Left colon (tissue), 2 donors: ENCODE measurements at regions not wholly inside any gene's neighbourhood (a gene's known extent, or its start where the extent isn't known, plus 50 kb on each side); places are given as distances from the start of the nearest gene placed in this dataset.

Experiments
- ATAC-seq: fragments of 200-7000 bp; cut with Tn5 transposase; one replicate; pipeline ENCODE4 v1.9.1; 2020; ENCODE audit warnings: mild to moderate bottlenecking, moderate library complexity
- DNase-seq, 2 donors: peaks; one replicate each; pipeline ENCODE4 v3.0.0-alpha.2; 2020
- intact Hi-C, 2 donors: fragments of 100-400 bp; cut with DNase I in 1 of 2; cut with micrococcal nuclease in 1 of 2; formaldehyde crosslinking; loops; one replicate each; pipeline versions ENCODE4 v1.11.2 to v1.14.0; 2022; cut with DNase I, micrococcal nuclease
- donor health status: DM: no; HTN: no; CAD: no.
- donor health status: DM: yes; HTN: yes; CAD: no.

DNA sequence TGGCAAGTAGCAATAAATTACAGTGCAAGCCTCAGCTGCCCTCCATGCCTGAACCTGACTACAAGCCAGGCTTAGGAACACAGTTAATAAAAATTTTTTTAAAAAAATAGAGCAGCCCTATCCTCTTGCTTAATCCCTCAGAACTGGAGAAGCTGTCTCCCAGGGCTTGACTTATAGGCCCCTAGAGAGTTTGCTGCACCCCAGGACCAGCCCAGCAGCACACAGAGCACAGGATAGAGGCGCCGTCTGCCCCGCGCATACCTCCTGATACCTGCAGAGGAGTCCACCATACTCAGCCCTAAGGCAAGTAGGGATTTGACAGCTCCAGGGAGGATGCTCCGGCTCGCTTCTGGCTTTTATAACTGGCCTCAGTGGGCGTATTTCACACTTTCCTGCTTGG lies 548.6 kb upstream of the RAB6C start:
- DNase-seq (no peak), ATAC-seq (no peak)
- intact Hi-C loops: no loop called here

DNA sequence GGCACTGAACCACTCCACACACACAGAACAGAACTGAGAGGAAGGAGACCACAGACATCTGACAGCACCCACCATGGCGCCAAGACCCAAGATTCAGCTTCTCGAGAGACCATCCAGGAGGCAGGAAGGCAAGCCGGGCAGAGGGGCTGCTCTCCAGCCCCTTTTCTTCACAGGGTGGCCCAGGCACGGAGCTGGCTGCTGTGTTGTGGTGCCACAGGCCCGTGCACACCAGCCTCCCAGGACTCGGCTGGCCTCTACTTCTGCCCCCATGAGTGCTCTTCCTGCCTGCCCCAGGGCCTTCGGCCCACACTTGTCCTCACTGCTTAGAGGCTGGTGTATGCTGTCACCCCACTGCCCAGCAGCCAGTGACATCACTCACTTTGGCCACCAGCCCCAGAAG lies 547.6 kb upstream of the RAB6C start:
- intact Hi-C loops: no loop called here
- no peak for DNase-seq

DNA sequence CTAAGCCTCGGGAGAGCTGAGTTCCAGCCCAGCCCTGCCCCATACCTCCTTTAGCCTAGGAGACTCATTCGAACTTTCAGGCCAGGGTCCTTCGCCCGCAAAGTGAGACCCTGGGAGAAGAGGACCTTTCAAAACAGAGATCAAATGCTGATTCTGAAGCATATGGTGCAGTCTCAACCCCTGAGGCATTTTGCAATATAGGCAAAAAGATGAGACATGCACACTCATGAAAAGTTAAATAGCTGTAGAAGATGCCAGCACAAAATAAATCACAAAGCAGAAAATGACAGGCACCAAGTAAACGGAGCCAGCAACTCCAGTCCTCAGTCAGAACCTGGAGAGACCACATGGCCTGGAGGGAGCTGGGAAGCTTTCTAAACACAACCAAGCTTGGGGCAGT lies 542.7 kb upstream of the RAB6C start:
- DNase-seq (no peak), ATAC-seq (no peak)
- intact Hi-C loops: no loop called here

More for the DNA sequence above, 547.6 kb upstream of the RAB6C start:
- ATAC-seq: no peak

DNA sequence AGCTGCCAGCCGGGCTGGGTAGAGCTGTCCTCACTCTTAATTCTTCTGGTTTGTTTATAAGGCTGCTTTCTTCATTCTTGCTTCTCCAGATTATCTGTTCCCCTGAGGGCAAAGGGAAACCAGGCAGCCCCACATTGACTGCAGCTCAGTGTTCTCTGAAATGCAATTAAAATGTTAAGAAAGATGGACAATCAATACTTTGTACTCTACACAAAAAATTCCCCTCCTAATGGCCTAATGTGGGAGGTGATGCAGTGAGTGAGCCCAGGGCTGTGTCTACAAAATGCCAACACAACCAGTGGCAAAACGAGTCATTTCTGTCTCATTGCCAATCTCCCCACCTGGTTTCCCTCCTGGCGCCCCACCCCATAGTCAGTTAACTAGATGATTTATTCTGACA lies 541.7 kb upstream of the RAB6C start:
- ATAC-seq: no peak
- no peak for DNase-seq
- intact Hi-C loops: no loop called here

DNA sequence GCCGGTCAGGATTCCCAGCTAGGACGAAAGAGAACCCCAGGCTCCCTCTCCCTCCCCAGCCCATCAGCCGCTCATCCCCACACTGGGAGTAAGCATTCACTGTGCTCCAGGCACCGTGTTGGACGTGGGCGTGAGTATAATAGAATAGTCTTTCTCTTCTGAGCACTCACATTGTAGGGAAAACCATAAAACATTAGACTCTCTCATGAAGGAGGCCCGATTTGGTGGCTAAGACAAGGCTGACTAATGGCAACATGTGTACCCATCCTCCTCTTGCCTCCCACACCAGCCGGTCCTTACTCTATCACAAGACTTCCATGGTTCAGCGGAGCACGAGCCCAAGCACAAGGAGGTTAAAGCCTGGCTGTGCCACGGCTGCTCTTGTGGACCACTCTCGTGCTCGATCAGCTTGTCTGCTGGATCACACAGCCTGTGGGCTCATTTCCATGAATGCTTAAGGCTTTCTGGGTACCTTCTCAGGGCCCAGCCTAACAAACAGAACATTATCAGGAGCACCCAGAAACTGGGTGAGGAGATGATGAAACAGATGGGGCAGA lies 540.9 kb upstream of the RAB6C start:
- intact Hi-C loops: no loop called here
- DNase-seq: no peak
- ATAC-seq: no peak

DNA sequence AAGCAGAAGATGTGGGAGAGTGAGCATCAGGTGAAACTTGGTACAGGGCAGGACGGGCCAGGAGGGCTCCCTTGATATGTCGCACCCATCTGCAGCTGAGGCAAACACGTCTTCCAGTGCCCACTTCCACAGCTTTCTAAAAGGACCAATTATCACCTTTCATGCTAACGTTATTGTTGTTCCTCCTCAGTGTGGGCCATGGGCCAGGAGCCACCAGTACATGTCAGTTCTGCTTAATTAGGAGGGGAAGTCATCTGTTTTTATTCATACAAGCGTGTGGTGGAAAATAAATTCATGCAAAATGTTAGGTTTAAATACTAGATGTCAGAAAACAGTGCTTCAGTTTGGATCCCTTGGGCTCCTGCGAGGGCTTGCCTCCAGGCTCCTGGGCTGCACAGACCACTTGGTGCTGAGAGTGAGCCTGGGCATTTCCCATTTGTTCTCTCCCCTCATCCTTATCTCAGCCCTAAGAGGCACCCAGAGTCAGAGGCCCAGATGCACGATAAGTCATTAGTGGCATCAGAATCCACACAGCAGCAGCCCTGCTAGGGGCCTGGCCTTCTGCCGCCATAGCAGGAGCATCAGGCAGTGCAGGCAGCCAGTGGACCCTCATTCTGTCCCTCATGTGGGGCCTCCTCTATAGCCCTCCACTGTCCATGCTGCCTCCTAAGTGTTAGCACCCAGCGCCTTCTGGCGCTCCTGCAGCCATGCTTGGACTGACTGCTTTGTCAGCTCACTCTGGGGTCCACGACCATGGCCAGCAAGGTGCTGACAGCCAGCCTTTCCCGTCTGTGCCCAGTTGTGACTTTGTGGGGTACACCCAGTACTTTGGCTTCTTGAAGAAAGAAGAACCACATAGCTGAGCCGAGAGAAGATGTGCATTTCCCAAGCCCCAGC lies 539.8 kb upstream of the RAB6C start:
- ATAC-seq (no peak), DNase-seq (no peak)
- intact Hi-C loops: no loop called here

DNA sequence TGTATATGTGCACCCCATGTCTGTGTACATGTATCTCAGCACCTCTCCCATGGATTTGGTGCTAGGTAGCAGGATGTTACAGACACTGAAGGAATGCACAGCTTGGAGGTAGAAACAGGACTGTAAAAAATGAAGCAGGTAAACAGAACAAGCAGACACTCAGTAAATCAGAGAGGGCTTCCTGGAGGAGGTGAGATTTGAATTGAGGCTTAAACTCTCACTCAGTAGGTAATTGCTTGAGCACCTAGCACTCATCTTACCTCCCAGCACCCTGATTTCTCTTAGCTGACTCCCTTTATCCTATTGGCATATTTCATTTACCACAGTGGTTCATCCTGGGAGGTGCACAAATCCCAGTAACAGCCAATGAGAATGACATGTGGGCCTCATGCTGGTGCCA lies 537.9 kb upstream of the RAB6C start:
- intact Hi-C loops: no loop called here
- no peak for DNase-seq
- no peak for ATAC-seq

DNA sequence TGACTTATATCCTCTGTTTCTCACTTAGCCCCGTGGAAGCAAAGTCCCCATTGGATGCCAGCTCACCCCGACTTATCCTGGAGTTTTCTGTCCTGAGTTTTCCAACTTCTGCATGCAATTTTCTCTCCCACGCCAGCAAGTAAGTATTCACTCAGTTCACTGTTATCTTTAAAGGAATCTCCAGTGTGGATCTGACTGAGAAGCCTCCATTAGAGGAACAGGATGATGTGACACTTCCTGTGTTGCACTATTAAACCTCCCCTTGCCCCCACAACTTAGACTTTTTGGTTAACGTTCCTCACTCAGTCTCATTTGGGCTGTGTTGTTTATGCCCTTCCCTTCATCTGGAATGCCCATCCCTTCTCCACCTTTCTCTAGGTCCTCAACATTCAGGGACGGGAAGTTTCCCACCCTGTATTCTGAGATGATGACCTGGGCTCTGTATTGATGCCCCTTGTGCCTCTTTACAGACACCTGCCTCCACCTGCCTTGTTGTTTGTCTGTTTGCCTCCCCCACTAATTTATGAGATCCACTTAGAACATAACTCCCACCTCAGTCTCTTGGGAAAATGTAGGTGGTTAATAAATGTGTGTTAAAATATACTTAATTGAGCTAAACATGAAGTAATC lies 536.1 kb upstream of the RAB6C start:
- DNase-seq (no peak), ATAC-seq (no peak)
- intact Hi-C loops: no loop called here

DNA sequence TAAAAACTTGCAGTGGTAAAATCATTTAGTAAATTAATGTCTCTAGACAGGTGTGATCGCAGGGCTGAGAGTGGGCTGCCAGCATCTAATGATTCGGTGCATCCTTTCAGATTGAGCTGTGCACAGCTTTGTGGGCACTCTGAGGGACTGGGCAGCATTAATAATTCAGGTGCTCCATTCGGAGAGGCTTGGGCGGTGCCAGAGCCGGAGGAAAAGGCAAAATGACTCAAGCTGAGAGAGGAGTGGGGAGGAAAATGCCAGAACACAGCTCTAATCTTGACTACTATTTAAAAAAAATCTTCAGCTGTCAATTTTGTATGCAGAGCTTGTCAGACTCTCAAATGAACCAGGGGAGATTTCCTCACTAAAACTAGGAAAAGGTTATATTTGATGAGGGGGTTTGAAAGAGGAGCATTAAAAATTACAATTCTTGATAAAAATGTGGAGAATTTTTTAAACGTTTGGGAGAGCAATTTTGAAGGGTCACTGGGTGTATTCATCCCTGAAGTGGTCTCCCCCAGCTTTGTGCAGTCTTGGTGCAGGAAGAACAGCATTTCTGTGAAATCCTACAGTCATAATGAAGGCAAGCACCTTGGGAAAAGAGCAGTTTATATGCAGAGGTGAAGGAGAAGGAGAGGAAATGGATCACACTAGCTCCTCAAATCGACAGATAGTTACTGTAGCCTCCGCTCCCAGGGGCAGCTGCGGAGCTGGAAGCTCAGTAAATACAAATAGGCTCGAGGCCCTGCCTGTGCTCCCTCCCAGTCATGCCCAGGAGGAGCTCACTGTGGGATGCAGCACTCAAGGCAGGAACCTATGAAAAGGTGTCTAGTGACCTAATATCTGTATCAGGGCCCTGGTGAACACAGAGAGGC lies 535.4 kb upstream of the RAB6C start:
- intact Hi-C loops: no loop called here
- no peak for DNase-seq
- no peak for ATAC-seq

DNA sequence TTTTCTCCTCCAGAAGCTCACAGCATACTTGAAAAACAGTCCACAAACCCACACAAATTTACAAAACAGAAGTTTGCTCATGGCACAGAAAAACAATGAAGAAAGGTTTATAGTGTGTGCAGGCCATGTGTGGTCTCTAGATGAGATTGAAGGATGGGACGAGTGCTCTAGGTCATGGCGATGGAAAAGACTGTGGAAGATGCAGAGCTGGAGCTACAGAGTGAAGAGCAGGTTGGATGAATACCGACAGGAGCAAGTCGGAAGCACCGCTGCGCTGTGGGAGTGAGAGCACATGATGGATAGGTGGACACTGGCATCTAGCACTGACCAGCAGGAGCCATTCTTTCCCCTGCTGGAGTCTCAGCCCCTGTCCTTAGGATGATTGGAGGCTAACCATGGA lies 534.7 kb upstream of the RAB6C start:
- no peak for DNase-seq
- no peak for ATAC-seq
- intact Hi-C loops: no loop called here

DNA sequence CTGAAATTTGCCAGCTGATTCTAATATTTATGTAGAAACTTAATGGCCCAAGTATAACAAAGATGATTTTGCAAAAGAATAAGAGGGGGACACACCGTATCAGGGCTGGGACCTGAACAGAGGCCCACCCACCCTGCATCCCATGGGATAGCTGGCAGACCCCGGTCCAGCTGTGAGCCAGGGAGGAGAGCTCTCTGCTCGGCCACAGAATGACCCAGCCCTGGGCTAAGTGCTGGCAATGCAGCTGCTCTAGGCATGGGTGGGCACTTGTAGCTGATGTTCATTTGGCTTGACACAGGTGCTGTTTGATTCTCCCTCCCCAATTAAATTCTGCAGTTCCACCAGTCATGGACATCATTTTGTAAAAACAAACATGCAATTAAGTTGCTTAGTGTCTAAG lies 522.8 kb upstream of the RAB6C start:
- ATAC-seq: no peak
- intact Hi-C loops: no loop called here
- DNase-seq: no peak

DNA sequence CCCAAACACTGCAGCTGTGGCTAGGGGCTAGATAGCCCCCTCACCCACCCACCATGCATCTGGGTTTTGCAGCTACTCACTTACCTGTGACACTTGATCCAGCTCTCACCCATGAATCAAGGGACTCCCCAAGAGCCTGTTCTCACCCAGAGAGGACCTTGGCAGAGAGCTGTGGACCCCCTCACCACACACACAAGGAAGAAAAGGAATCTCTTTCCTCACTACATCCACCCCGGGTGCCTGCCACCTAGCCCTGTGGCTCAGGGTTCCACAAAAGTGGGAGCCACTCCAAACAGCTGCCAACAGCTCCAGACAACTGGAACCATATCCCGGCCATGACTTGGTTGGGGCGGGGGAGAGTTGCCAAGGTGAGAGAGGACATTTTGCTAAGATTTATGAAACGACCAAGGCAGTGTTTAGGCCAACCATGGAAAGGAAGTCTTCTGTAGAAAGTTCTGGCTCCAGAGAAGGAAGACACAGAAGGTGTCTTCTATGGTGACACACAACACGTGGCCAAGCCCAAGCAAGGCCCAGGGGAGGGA lies 522.1 kb upstream of the RAB6C start:
- ATAC-seq: no peak
- intact Hi-C loops: no loop called here
- no peak for DNase-seq

DNA sequence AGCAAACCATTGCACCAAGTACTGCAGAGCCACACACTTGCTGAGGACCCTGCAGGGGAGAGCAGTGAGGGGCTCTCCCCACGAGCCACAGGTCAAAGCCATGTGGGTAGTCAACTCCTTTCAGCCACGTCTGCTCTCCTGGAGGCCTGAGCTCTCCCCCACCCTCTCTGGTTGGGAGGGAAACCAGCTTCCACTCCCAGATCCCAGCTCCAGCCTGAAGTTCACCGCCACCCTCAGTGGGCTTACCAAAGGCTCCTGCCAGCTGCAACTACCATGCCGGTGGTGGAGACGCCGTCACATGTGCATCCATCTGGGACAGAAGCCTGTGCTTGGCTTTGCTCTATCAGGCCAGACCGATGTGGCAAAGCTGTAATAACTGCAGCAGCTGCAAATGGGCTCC lies 521.5 kb upstream of the RAB6C start:
- ATAC-seq (no peak), DNase-seq (no peak)
- intact Hi-C loops: no loop called here

DNA sequence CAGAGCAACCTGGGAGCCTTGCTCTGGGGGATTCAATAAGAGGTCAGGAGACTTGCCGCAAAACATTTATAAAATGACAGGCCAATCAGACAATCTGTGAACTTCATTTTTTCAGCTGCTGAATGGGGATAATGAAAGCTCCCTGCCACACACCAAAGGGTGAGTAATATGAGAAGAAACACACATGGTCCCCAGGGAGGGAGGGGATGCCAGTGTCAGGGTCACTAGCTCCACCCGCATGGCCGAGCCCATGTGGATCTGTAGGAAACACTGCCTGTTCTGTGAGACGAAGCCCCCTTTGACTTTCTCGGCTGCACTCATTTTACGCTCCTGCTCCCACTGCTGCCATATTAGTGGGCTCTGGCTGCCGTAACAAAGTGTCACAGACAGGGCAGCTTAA lies 521.0 kb upstream of the RAB6C start:
- intact Hi-C loops: no loop called here
- ATAC-seq (no peak), DNase-seq (no peak)

DNA sequence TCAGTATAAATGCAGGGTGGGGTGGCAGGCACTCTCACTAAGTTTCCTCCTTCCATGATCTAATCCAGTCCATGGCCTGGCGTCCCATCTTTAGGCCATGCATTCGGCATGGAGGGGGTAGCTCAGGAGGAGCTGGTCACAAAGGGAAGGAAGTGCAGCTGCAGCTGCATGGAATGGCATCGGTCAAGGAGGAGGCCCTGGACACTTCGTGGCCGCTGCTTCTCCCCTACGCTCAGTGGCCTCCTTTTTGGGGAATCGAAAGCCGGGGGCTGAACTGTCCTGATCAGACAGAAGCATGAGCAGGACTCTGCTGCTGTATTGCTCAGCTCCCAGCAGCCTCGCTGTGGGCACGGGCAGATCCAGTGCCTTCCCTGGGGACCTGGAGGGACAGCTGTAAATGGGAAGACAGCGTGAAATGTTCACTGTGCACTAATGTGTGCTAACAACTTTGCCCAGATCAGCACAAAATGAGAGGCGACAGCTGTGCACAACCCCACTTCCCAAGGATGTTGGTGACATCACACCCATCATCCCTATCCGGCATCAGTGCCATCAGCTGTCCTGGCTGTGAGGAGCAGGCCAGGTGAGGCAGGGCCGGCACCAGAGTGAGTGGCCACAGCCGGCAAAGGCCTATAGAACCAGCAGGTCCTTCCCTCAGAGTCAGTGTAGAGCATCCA lies 520.1 kb upstream of the RAB6C start:
- intact Hi-C loops: no loop called here
- ATAC-seq (no peak), DNase-seq (no peak)

DNA sequence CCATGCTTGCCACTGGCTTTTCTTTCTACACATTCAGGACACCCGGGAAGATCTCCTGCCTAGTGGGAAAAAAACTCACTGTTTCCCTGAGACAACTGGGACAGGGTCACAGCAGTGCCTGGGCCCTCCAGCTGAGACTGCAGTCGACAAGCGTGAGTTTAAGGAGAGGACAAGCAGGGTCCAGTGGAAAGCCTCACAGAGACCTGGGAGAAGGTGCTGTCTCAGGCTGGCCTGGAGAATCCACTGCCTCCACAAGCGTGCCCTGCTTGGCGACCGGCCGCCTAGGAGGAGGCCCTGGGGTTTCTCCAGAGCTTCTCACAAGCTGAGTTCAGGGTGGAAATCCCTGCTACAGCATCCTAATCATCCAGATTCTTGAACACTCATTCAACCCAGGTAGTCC lies 519.6 kb upstream of the RAB6C start:
- no peak for ATAC-seq

DNA sequence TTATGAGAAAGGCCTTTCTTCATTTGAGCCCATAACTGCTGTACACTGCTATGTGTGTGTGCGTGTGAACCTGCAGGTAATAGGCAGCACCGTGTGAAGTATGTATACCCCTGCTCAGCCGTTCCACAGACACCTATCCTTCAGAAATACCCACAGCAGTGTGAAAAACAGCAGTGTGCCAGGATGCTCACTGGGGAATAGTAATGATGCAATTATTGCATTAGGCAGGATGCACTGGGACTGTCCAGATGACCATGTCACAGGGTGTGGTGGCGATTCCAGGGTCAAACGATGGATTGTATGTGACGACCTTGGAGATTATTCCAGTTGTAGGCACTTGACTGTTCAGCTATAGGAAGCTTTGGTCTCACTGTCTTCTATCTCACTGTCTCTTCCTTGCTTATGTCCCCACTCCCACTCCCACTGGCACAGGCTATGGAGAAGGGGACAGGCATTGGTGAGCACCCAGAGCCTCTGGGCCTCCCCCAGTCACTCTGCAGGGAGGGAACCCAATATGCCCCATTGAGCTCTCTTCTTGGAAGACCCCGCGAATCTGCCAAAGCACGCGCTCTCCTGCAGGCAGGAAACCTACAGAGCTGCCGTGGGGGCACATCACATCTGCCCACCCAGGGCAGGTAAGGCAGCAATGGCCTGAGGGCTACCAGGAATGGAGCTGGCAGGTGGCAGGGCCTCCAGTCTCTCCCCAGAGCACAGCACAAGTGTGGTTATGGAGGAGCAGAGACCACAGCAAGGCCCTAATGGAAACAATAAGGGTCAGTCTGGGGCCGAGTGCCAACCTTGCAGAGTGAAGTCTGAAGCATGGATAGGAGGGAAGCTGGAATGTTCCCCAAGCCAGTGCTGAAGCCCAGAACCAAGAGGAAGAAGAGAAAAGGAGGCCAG lies 518.9 kb upstream of the RAB6C start:
- ATAC-seq (no peak), DNase-seq (no peak)
- intact Hi-C loops: no loop called here

More for the DNA sequence above, 519.6 kb upstream of the RAB6C start:
- DNase-seq: no peak
- intact Hi-C loops: no loop called here

DNA sequence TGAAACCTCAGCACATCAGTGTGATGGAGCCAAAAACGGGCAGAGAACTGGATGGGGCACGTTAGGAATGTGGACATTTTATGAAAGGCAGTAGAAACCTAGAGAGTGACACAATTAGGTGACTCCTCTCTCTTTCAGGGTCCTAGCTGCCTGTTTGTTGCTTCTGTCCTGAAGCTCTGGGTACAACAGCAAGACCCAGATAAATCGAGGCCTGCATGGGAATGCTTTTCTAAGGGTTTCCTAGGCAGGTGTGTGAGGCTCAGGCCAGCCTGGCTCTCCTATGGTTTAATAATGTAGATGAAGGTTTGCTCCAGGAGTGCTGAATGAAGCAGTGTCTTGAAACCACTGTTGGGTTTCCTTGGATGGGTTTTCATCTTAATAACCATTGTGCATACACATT lies 517.1 kb upstream of the RAB6C start:
- intact Hi-C loops: no loop called here
- DNase-seq (no peak), ATAC-seq (no peak)
